Fibroblast of the aortic adventitia (primary cell): ENCODE measurements at regions not wholly inside any gene's neighbourhood (a gene's known extent, or its start where the extent isn't known, plus 50 kb on each side); places are given as distances from the start of the nearest gene placed in this dataset.

ENCODE experiments used
- DNase-seq: peaks from one replicate; pipeline ENCODE4 v3.0.0-alpha.2; 2010; ENCODE audit warnings: low read depth
- H3K4me3 ChIP-seq: 2 replicates; pipeline ENCODE4 v1.5.1; 2011; ENCODE audit warnings: low read depth, mild to moderate bottlenecking, control low read depth, low read length, moderate library complexity
- TF ChIP-seq, protein P1 (sequence below): IDR thresholded peaks from 2 replicates; pipeline ENCODE4 v1.5.1; 2011; ENCODE audit warnings: mild to moderate bottlenecking, low read length, control low read depth, inconsistent platforms; ENCODE audit not compliant: insufficient read depth

GRCh38 chr20:17137692-17138091, 89.1 kb upstream of the PCSK2 start:
- no peak for DNase-seq
- TF ChIP-seq, protein P1, sequence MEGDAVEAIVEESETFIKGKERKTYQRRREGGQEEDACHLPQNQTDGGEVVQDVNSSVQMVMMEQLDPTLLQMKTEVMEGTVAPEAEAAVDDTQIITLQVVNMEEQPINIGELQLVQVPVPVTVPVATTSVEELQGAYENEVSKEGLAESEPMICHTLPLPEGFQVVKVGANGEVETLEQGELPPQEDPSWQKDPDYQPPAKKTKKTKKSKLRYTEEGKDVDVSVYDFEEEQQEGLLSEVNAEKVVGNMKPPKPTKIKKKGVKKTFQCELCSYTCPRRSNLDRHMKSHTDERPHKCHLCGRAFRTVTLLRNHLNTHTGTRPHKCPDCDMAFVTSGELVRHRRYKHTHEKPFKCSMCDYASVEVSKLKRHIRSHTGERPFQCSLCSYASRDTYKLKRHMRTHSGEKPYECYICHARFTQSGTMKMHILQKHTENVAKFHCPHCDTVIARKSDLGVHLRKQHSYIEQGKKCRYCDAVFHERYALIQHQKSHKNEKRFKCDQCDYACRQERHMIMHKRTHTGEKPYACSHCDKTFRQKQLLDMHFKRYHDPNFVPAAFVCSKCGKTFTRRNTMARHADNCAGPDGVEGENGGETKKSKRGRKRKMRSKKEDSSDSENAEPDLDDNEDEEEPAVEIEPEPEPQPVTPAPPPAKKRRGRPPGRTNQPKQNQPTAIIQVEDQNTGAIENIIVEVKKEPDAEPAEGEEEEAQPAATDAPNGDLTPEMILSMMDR, result no peak
- H3K4me3 ChIP-seq, result no peak overlapping the region

GRCh38 chr20:17138237-17138636, 88.6 kb upstream of the PCSK2 start:
- H3K4me3 ChIP-seq, result no peak overlapping the region
- no peak for DNase-seq
- TF ChIP-seq, protein P1, result no peak

DNA sequence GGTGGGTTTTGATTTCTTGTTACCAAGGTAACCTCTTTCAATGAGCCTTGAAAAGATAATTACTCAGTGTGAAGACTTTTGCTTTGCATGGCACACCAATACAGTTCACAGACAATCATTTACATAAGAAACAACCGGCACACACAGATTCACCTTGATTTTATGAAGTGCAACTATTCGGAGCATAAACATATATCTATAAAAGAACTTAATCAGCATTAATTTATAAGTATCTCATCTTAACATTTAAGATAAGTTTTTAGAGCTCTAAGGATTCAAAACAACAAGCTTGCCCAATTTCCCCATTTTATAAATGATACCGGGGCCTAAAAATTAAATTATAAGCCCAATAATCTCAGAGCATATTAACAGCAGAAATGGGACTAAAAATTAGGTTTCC, 85.9 kb upstream of the PCSK2 start:
- TF ChIP-seq, protein P1, result no peak
- no peak overlapping the region for H3K4me3 ChIP-seq
- DNase-seq, result no peak

DNA sequence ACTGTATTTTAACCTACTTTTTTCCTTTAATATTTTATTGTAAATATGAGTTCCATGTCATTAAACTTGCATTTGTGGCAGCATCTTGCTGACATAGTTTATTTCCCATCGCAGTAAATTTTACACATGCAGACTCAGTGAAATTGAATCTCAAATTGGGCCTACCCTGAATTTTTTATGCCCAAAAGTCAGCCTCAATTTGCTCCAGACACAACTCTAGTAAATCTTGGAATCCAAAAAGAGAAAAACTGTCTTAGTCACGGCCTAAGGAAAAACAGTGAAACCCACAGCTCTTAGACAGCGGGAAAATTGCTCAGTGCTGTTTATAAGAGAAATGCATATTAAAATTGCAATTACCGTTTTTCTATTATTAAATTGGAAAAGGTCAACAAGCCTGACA, 85.3 kb upstream of the PCSK2 start:
- DNase-seq, result no peak
- H3K4me3 ChIP-seq, result no peak overlapping the region
- TF ChIP-seq, protein P1, result no peak

DNA sequence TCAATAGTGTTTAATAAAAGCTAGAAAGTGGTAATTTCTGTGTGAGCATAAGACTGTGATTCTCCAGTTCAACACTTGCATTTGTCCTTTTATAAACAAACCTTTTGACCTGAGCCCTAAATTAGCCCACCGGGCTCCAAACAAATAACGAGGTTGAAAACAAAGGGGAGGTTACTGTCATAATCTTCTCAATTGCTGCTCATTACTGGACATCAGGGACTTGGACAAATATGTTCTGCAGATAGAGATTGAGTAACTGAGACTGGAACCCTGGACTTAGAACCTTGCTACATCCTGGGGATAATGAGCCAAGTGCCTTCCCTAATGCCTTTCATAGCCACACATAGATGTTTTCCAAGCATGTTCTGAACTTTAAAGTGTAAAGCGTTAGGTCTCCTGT, 84.2 kb upstream of the PCSK2 start:
- no peak overlapping the region for H3K4me3 ChIP-seq
- TF ChIP-seq, protein P1, result no peak
- DNase-seq, result no peak

DNA sequence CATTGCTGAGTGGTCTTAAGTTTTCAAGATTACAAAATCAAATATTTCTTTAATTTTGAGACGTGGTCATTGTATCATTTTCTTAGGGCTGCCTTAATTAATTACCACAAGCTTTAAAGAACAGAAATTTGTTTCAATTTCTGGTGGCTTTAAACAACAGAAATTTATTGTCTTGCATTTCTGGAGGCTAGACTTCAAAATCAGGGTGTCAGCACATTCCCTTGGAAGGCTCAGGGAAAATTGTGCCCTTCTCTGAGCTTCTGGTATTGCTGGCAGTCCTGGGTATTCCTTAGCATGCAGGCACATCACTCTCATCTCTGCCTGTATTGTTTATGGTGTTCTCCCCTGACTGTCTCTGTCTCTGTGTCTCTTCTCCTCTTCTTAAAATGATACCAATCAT, 76.0 kb upstream of the PCSK2 start:
- no peak for DNase-seq
- no peak overlapping the region for H3K4me3 ChIP-seq
- TF ChIP-seq, protein P1, result no peak

DNA sequence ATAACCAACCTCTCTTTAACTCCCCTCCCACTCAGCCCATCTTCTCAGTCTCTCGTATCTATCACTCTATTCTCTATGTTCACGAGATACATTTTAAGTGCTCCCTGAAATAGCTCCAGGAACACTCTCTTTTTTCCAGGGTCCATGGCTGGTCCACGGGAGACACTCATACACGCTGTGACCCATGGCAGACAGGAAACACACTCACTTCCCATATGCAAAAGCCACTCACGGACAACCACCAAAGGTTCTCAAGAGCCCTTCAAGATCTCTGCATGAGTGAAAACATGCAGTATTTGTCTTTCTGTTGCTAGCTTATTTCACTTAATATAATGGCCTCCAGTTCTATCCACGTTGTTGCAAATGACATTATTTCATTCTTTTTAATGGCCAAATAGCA, 71.4 kb upstream of the PCSK2 start:
- TF ChIP-seq, protein P1, result no peak
- no peak overlapping the region for H3K4me3 ChIP-seq
- DNase-seq, result no peak
